22Rv1 (cell line): ENCODE measurements at regions not wholly inside any gene's neighbourhood (a gene's known extent, or its start where the extent isn't known, plus 50 kb on each side); places are given as distances from the start of the nearest gene placed in this dataset.

Source experiments
- CTCF ChIP-seq: fragments of 450-650 bp; IDR thresholded peaks from 2 replicates; pipeline ENCODE4 v1.5.1; 2017; ENCODE audit warnings: mild to moderate bottlenecking
- ZFX ChIP-seq: fragments of 450-650 bp; IDR thresholded peaks from 2 replicates; pipeline ENCODE4 v1.6.1; 2017; ENCODE audit warnings: antibody characterized with exemption, borderline replicate concordance

GRCh38 chr20:39399463-39399862 is 437.3 kb downstream of the DHX35 start:
- TF ChIP-seq CTCF (no peak; the same call in 1 of the 2 replicates), ZFX (no peak)
